ENCODE measurements at regions not wholly inside any gene's neighbourhood (a gene's known extent, or its start where the extent isn't known, plus 50 kb on each side); places are given as distances from the start of the nearest gene placed in this dataset.

DNA sequence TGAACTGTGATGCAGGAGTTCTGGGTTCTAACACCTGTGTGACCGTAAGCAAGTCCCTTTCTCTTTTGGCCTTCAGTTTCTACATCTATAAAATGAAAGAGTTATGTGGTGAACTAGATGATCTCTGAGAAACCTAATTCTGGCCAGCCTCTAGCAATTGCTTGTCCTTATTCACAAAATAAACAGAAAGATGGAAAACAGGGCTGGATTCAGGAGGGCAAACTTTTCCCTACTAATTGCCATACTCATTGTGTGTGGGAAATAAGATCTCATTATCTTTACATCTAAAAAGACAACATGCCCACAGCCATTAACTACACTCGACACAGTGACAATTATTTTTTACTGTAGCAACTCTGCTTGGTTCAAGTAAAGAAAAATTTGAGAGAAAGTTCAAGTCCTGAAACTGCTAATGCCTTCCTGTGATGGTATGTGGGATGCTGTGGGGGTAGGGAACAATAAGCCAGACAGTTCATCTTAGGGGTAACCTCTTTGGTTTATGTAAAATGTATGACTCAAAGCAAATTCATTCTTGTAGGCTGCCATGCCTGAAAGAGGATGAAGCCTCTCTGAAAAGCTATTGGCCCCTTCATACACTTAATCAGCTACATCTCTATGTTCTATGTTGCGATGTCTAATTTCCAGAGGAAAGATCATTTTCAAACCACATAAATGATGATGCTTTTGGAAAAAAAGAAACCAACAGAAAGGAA is 177.6 kb upstream of the BCL6 start:
- TF ChIP-seq MYC (IDR thresholded peaks at IDR 0.05; ENCODE audit: low read depth, low read length) (no peak), POLR2A (IDR thresholded peaks at IDR 0.05; ENCODE audit: extremely low read depth, insufficient read length) (no peak)
- TF ChIP-seq, protein P1, sequence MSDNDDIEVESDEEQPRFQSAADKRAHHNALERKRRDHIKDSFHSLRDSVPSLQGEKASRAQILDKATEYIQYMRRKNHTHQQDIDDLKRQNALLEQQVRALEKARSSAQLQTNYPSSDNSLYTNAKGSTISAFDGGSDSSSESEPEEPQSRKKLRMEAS (IDR thresholded peaks at IDR 0.05; ENCODE audit: low read depth, low read length) = no peak
- TF ChIP-seq, protein P2, sequence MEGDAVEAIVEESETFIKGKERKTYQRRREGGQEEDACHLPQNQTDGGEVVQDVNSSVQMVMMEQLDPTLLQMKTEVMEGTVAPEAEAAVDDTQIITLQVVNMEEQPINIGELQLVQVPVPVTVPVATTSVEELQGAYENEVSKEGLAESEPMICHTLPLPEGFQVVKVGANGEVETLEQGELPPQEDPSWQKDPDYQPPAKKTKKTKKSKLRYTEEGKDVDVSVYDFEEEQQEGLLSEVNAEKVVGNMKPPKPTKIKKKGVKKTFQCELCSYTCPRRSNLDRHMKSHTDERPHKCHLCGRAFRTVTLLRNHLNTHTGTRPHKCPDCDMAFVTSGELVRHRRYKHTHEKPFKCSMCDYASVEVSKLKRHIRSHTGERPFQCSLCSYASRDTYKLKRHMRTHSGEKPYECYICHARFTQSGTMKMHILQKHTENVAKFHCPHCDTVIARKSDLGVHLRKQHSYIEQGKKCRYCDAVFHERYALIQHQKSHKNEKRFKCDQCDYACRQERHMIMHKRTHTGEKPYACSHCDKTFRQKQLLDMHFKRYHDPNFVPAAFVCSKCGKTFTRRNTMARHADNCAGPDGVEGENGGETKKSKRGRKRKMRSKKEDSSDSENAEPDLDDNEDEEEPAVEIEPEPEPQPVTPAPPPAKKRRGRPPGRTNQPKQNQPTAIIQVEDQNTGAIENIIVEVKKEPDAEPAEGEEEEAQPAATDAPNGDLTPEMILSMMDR (IDR thresholded peaks at IDR 0.05; ENCODE audit: low read depth, low read length) = no peak
- no peak overlapping the region for H3K4me3 ChIP-seq (ENCODE audit: low read depth, low read length)
- no peak for DNase-seq (ENCODE audit: low read depth)

DNA sequence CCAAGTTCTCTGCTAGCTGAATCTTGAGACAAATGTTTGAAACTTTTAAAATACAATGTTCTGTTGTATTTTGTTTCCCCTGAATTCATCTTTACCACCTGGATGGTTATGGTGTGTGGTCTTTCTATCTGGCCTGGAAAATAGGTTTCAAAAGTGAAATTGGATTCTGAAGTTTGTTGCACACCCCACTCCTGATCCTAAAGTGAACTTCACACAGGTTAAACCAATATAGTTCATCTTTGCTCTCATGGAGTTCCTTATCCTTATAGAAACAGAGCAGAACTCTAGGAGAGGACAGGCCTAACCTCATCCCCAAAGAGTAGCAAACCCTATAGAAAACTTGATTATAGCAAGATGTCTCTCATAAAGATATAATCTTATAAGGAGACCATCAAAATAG is 179.4 kb upstream of the BCL6 start:
- TF ChIP-seq MYC (IDR thresholded peaks at IDR 0.05; ENCODE audit: low read depth, low read length) (no peak), POLR2A (IDR thresholded peaks at IDR 0.05; ENCODE audit: extremely low read depth, insufficient read length) (no peak)
- TF ChIP-seq, protein P2 (IDR thresholded peaks at IDR 0.05; ENCODE audit: low read depth, low read length) = no peak
- TF ChIP-seq, protein P1 (IDR thresholded peaks at IDR 0.05; ENCODE audit: low read depth, low read length) = no peak
- no peak overlapping the region for H3K4me3 ChIP-seq (ENCODE audit: low read depth, low read length)
- DNase-seq (ENCODE audit: low read depth) = no peak

DNA sequence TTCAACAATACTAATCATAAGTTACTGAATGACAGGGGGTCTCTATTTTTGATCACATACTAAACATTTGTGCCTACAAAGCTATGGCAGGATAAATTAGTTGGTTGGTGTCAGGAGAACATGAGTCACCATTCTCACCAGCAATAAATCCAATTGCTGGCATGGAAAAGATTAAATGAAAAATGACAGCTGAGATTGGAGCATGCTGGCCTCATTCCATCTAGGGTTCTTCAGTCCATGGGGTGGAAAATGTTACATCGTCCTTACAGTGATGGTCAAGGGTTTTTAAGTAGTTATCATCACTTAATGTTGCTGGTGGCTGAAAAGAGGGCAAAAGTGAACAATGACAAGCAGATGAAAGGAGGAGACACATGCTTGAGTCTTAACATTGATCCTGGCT is 180.1 kb upstream of the BCL6 start:
- H3K4me3 ChIP-seq (ENCODE audit: low read depth, low read length) = no peak overlapping the region
- TF ChIP-seq POLR2A (IDR thresholded peaks at IDR 0.05; ENCODE audit: extremely low read depth, insufficient read length) = no peak
- TF ChIP-seq, protein P1 (IDR thresholded peaks at IDR 0.05; ENCODE audit: low read depth, low read length) = no peak

DNA sequence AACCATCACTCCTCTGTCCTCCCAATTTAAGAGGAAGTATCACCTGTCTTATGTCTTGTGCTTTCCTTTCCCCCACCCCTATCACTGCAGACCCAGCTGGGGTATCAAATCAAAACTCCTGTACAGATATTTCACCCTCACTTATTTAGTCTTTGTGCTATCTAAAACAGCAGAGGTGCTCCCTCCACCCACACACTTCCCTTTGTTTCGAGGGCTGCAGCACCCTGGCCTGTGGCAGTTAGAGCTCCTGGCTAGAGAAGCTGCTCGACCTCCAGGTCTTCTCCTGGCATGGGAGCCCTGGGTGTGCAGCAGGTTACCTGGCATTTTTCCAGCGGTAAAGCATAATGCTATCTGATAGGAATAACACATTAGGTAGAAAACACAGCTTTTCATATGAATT is 181.4 kb upstream of the BCL6 start:
- no peak overlapping the region for H3K4me3 ChIP-seq (ENCODE audit: low read depth, low read length)

More for the DNA sequence above, 180.1 kb upstream of the BCL6 start:
- no peak for DNase-seq (ENCODE audit: low read depth)

DNA sequence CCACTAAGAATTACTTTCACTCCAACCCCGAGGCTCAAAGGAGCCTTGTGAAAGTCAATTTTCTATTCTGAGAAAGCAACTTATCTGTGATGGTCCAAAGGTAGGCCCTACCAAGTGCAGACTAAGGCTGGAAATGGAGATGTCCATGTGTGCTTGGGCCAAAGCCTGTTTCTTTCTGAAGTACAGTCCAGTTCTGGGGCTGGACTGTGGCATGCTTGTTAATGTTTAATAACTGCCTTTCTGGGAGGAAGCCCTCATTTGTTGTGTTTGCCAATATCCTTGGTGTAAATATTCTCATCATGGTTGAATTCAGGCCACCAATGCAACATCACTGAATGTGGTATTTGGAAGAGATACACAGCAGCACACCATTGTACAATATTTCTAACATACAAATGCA is 182.3 kb upstream of the BCL6 start:
- H3K4me3 ChIP-seq (ENCODE audit: low read depth, low read length) = no peak overlapping the region
- TF ChIP-seq, protein P2 (IDR thresholded peaks at IDR 0.05; ENCODE audit: low read depth, low read length) = no peak
- no peak for TF ChIP-seq MYC (IDR thresholded peaks at IDR 0.05; ENCODE audit: low read depth, low read length)
- no peak for TF ChIP-seq POLR2A (IDR thresholded peaks at IDR 0.05; ENCODE audit: extremely low read depth, insufficient read length)
- TF ChIP-seq, protein P1 (IDR thresholded peaks at IDR 0.05; ENCODE audit: low read depth, low read length) = no peak
- DNase-seq (ENCODE audit: low read depth) = no peak

More for the DNA sequence above, 181.4 kb upstream of the BCL6 start:
- DNase-seq (ENCODE audit: low read depth) = no peak
- TF ChIP-seq POLR2A (IDR thresholded peaks at IDR 0.05; ENCODE audit: extremely low read depth, insufficient read length) (no peak), MYC (IDR thresholded peaks at IDR 0.05; ENCODE audit: low read depth, low read length) (no peak)
- TF ChIP-seq, protein P2 (IDR thresholded peaks at IDR 0.05; ENCODE audit: low read depth, low read length) = no peak
- TF ChIP-seq, protein P1 (IDR thresholded peaks at IDR 0.05; ENCODE audit: low read depth, low read length) = no peak

DNA sequence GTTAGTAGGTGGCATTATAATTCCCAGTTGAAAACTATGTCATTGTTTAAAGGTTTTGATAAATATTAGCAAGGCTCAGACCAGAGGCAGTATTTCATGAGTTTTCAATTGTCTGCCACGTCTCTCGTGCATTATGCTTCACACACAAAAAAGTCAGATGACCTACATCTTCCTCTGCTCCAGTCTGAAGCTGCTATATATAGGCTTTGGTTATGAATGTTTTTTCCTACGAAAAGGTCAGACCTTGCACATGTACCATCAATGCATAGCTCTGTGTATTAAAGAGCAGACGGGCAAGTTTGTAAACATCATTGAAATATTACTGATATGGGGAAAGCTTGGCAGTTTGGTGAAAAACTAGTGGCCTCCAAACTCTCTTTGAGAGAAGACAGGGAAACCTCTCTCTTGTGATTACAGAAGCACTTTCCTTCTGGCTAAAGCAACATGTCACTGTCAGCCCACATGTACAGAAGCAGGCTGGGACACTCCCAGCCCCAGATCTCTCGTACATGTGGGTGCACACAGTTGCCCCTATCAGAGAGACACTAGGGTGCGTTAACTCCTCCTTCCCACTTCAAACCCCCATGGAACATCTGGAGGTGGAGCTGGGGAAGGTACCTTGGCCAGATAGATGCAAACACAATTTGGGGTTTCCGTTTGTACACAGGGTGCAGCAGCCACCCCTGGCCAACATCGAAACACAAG is 184.0 kb upstream of the BCL6 start:
- H3K4me3 ChIP-seq (ENCODE audit: low read depth, low read length) = no peak overlapping the region
- no peak for DNase-seq (ENCODE audit: low read depth)
- TF ChIP-seq, protein P2 (IDR thresholded peaks at IDR 0.05; ENCODE audit: low read depth, low read length) = no peak
- TF ChIP-seq POLR2A (IDR thresholded peaks at IDR 0.05; ENCODE audit: extremely low read depth, insufficient read length) (no peak), MYC (IDR thresholded peaks at IDR 0.05; ENCODE audit: low read depth, low read length) (no peak)
- TF ChIP-seq, protein P1 (IDR thresholded peaks at IDR 0.05; ENCODE audit: low read depth, low read length) = no peak
